Keratinocyte (primary cell): ENCODE measurements at regions not wholly inside any gene's neighbourhood (a gene's known extent, or its start where the extent isn't known, plus 50 kb on each side); places are given as distances from the start of the nearest gene placed in this dataset.

Experiments
- EZH2 ChIP-seq: IDR thresholded peaks from one replicate; pipeline ENCODE4 v1.6.1; 2012; ENCODE audit warnings: inconsistent platforms, mild to moderate bottlenecking, low read length, moderate library complexity
- TF ChIP-seq, protein P1 (sequence below), 3 experiments: IDR thresholded peaks in 1 of 3; conservative IDR thresholded peaks in 1 of 3; optimal IDR thresholded peaks in 1 of 3; 2 replicates in 2 of 3; 3 replicates in 1 of 3; pipeline versions ENCODE3 to v1.5.1; 2011; ENCODE audit warnings: low read length in 3 of 3, mild to moderate bottlenecking in 3 of 3, moderate library complexity in 2 of 3, control low read depth in 1 of 3, inconsistent platforms in 1 of 3; ENCODE audit not compliant: insufficient read depth in 2 of 3; ENCODE audit errors: extremely low read depth in 1 of 3

DNA sequence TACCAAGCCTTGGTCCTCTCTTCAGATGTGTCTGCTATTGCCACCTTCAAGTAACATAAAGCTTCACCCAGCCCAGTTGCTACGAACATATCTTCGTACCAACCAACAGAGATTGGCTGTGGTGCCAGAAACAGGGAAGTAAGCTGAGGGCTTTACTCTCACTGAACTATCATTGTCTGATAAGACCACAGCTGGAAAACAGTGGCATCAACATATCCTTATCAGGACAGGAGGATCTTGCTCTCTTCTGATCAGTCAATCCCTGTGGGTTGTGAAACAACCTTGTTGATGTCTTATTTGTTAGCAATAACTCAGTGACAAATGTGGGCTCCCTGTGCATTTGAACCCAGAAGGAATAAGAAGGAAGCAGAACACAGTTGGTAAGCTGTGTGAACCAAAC lies 446.3 kb upstream of the MAF start:
- TF ChIP-seq, protein P1, sequence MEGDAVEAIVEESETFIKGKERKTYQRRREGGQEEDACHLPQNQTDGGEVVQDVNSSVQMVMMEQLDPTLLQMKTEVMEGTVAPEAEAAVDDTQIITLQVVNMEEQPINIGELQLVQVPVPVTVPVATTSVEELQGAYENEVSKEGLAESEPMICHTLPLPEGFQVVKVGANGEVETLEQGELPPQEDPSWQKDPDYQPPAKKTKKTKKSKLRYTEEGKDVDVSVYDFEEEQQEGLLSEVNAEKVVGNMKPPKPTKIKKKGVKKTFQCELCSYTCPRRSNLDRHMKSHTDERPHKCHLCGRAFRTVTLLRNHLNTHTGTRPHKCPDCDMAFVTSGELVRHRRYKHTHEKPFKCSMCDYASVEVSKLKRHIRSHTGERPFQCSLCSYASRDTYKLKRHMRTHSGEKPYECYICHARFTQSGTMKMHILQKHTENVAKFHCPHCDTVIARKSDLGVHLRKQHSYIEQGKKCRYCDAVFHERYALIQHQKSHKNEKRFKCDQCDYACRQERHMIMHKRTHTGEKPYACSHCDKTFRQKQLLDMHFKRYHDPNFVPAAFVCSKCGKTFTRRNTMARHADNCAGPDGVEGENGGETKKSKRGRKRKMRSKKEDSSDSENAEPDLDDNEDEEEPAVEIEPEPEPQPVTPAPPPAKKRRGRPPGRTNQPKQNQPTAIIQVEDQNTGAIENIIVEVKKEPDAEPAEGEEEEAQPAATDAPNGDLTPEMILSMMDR (optimal IDR thresholded peaks at IDR 0.05 in 1 of 3, IDR thresholded peaks at IDR 0.05 in 1 of 3, conservative IDR thresholded peaks at IDR 0.05 in 1 of 3; ENCODE audit: extremely low read depth in 1 of 3, insufficient read depth in 2 of 3, low read length in 3 of 3): no peak
- TF ChIP-seq EZH2: no peak
